Neuronal stem cell (in vitro differentiated cells): ENCODE measurements at regions not wholly inside any gene's neighbourhood (a gene's known extent, or its start where the extent isn't known, plus 50 kb on each side); places are given as distances from the start of the nearest gene placed in this dataset.

Experiments used
- DNase-seq: peaks from one replicate; pipeline ENCODE4 v3.0.0-alpha.2; 2013; ENCODE audit warnings: low spot score
- H2AFZ ChIP-seq: one replicate; pipeline ENCODE4 v1.6.1; 2013; ENCODE audit warnings: mild to moderate bottlenecking, low read length, inconsistent platforms
- H2AK5ac ChIP-seq: 2 replicates; pipeline ENCODE4 v1.6.1; 2013; ENCODE audit warnings: low read depth, mild to moderate bottlenecking, inconsistent platforms, low read length, moderate library complexity, mixed read lengths
- H2BK120ac ChIP-seq: 2 replicates; pipeline ENCODE4 v1.6.1; 2013; ENCODE audit warnings: low read depth, mild to moderate bottlenecking, inconsistent platforms, low read length, moderate library complexity, mixed read lengths
- H2BK12ac ChIP-seq: one replicate; pipeline ENCODE4 v1.6.1; 2013; ENCODE audit warnings: low read length, inconsistent platforms
- H2BK15ac ChIP-seq: 2 replicates; pipeline ENCODE4 v1.6.1; 2013; ENCODE audit warnings: mild to moderate bottlenecking, low read length, inconsistent platforms, mixed read lengths
- H2BK5ac ChIP-seq: one replicate; pipeline ENCODE4 v1.6.1; 2013; ENCODE audit warnings: inconsistent platforms, mild to moderate bottlenecking, low read length, moderate library complexity
- H3K14ac ChIP-seq: one replicate; pipeline ENCODE4 v1.6.1; 2013; ENCODE audit warnings: low read length, inconsistent platforms
- H3K18ac ChIP-seq: 2 replicates; pipeline ENCODE4 v1.6.1; 2013; ENCODE audit warnings: low read length, inconsistent platforms
- H3K23ac ChIP-seq: 2 replicates; pipeline ENCODE4 v1.6.1; 2013; ENCODE audit warnings: low read depth, mild to moderate bottlenecking, mixed read lengths, low read length, inconsistent platforms; ENCODE audit not compliant: poor library complexity
- H3K27ac ChIP-seq: replicated peaks from 3 replicates; pipeline ENCODE4 v1.5.1; 2013; ENCODE audit warnings: low read length, inconsistent platforms
- H3K27me3 ChIP-seq, 3 experiments: 2 replicates each; pipeline ENCODE4 v1.6.1; 2013; ENCODE audit warnings: low read length in 3 of 3, mild to moderate bottlenecking in 2 of 3, inconsistent platforms in 1 of 3, low read depth in 1 of 3, mixed read lengths in 1 of 3, moderate library complexity in 1 of 3; ENCODE audit not compliant: control insufficient read depth in 3 of 3, insufficient read depth in 3 of 3
- H3K36me3 ChIP-seq, 2 donors: replicated peaks in 1 of 2; 2 replicates each; pipeline ENCODE4 v1.6.1; 2013; ENCODE audit warnings: low read length in 2 of 2; ENCODE audit not compliant: control insufficient read depth in 2 of 2, insufficient read depth in 2 of 2
- H3K4ac ChIP-seq: 2 replicates; pipeline ENCODE4 v1.6.1; 2013; ENCODE audit warnings: inconsistent platforms, mild to moderate bottlenecking, low read length, moderate library complexity
- H3K4me1 ChIP-seq, 2 donors: 1 replicate in 1 of 2; 2 replicates in 1 of 2; pipeline ENCODE4 v1.6.1; 2013; ENCODE audit warnings: low read length in 2 of 2, low read depth in 1 of 2; ENCODE audit not compliant: control insufficient read depth in 2 of 2, insufficient read depth in 1 of 2
- H3K4me2 ChIP-seq: one replicate; pipeline ENCODE4 v1.6.1; 2013; ENCODE audit warnings: mild to moderate bottlenecking, low read length, inconsistent platforms; ENCODE audit not compliant: insufficient read depth, poor library complexity, severe bottlenecking
- H3K4me3 ChIP-seq, 2 donors: 2 replicates each; pipeline ENCODE4 v1.5.1; 2013; ENCODE audit warnings: low read length in 2 of 2, mild to moderate bottlenecking in 2 of 2, inconsistent platforms in 1 of 2, moderate library complexity in 1 of 2
- H3K79me1 ChIP-seq: one replicate; pipeline ENCODE4 v1.6.1; 2013; ENCODE audit warnings: low read depth, mild to moderate bottlenecking, inconsistent platforms, low read length, moderate library complexity
- H3K9ac ChIP-seq: one replicate; pipeline ENCODE4 v1.6.1; 2013; ENCODE audit warnings: mild to moderate bottlenecking, low read depth, low read length, inconsistent platforms; ENCODE audit not compliant: poor library complexity
- H3K9me3 ChIP-seq, 2 donors: replicated peaks in 1 of 2; 2 replicates each; pipeline versions ENCODE3 to v1.6.1; 2013; ENCODE audit warnings: low read length in 2 of 2, mild to moderate bottlenecking in 2 of 2, inconsistent platforms in 1 of 2, low read depth in 1 of 2, mixed read lengths in 1 of 2, moderate library complexity in 1 of 2; ENCODE audit not compliant: control insufficient read depth in 2 of 2, insufficient read depth in 1 of 2
- H4K8ac ChIP-seq: one replicate; pipeline ENCODE4 v1.6.1; 2013; ENCODE audit warnings: low read depth, mild to moderate bottlenecking, inconsistent platforms, low read length, moderate library complexity
- H4K91ac ChIP-seq: one replicate; pipeline ENCODE4 v1.6.1; 2013; ENCODE audit warnings: low read length, low read depth, mild to moderate bottlenecking, inconsistent platforms; ENCODE audit not compliant: poor library complexity
- WGBS, 2 donors: extraction: QIAGEN DNeasy Blood & Tissue Kit; methylation state at CpG; one replicate each; pipeline ENCODE4 v1.1.7; 2013; ENCODE audit warnings: missing lambda C conversion rate in 2 of 2, mixed read lengths in 1 of 2; ENCODE audit not compliant: insufficient read length in 2 of 2, insufficient replicate concordance in 1 of 2; ENCODE audit errors: extremely low coverage in 2 of 2; 5-methylcytosine and 5-hydroxymethylcytosine counted together

DNA sequence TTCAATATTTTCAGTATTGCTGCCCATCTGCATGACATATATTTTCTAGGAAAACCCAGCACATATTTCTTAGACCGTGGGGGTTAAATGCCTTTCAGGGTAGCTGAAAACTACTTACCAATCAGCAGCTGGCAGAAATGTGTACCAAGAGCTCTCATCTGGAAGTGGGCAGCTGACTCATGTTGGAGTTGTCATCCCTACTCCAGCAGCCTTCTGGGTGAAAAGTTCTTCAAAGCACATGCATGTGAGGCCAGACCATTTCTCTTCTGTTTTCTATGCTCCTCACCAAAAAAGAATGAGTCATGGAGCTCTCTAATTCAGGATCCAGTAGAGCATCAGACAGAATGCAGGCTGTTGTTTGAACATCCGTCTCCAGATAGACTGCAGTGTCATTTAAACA lies 135.5 kb downstream of the PAX1 start:
- Histone ChIP-seq H3K4me2 (no peak overlapping the region), H3K4me3 (no peak overlapping the region), H3K14ac (no peak overlapping the region), H2BK12ac (no peak overlapping the region), H2BK120ac (no peak overlapping the region), H3K23ac (no peak overlapping the region), H4K91ac (no peak overlapping the region), H3K9ac (no peak overlapping the region), H3K27ac (no peak overlapping the region), H2AK5ac (no peak overlapping the region), H3K27me3 (no peaks in the 10 kb centered on the region), H3K36me3 (no peaks in the 10 kb centered on the region), H3K4ac (no peak overlapping the region), H3K79me1 (no peaks in the 10 kb centered on the region), H3K9me3 (no peaks in the 10 kb centered on the region), H2BK5ac (no peak overlapping the region), H2AFZ (no peak overlapping the region), H4K8ac (no peak overlapping the region), H3K18ac (no peak overlapping the region), H2BK15ac (no peak overlapping the region), H3K4me1 (no peaks in the 10 kb centered on the region)
- no CpG with 5 or more reads among the region's 2 CpGs for WGBS, 2 donors
- DNase-seq, result no peak

DNA sequence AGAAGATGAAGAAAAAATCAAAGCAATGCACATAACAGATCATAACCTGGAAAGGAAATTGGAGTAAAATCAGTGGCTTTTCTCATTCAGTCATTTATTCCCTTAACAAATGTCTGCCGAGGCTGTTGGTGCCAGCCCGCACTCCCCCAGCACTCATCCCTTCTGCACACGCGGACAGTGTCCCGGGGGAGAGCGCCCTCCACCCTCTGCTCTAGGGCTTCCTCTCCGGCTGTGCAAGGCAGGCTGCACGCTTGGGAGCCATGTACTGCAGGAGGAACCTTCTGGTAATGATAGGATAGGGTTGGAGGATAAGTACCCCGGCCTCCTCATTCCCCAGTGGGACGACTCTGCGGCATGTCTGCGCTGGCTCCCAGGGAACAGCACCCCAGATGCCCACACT lies 134.5 kb downstream of the PAX1 start:
- no CpG with 5 or more reads among the region's 12 CpGs for WGBS, 2 donors

DNA sequence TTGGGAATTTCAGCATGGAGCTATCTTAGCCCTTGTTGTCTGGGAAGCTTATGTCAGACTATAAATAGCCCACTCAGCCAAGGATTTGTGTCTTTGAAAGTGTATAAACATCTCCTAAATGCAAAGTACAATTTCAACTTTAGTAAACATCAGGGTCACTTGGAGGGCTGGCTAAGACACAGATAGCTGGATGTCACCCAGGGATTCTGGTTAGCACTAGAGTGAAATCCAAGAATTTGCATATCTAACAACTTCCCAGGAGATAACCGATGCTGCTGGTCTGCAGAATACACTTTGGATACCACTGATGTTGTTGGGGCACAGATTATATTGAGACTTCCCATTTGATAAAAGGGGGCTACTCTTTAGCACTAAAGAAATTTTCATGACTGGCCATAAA lies 130.9 kb downstream of the PAX1 start:
- no peak overlapping the region for H4K8ac ChIP-seq

More for the DNA sequence above, 134.5 kb downstream of the PAX1 start:
- Histone ChIP-seq H3K4me1 (no peaks in the 10 kb centered on the region), H2AK5ac (no peak overlapping the region), H2AFZ (no peak overlapping the region), H3K27me3 (no peaks in the 10 kb centered on the region), H2BK120ac (no peak overlapping the region), H3K4me3 (no peak overlapping the region), H2BK15ac (no peak overlapping the region), H3K4ac (no peak overlapping the region), H3K4me2 (no peak overlapping the region), H3K36me3 (no peaks in the 10 kb centered on the region), H3K27ac (no peak overlapping the region), H3K9me3 (no peaks in the 10 kb centered on the region), H3K18ac (peak overlapping the region; percentile 62), H4K91ac (no peak overlapping the region), H2BK12ac (no peak overlapping the region), H3K9ac (no peak overlapping the region), H4K8ac (no peak overlapping the region), H3K79me1 (no peaks in the 10 kb centered on the region), H3K23ac (no peak overlapping the region), H2BK5ac (no peak overlapping the region), H3K14ac (no peak overlapping the region)
- no peak for DNase-seq

DNA sequence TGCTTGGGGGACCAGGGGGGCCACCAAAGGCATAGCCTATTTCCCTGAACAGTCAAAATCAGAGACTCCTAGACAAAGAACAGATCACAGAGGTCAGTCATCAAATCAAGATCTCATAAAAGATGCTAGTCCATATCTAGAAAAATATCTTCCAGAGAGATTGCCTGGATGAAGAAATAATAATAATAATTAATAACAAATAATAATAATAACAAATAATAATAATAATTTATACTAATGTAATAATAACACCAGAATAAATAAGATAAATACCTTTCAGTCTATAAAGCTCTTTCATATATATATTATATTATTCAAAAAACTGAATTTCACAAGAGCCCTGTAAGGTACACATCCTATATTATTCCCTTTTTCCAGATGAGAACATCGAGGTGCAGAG lies 129.6 kb downstream of the PAX1 start:
- H3K9ac ChIP-seq, result no peak overlapping the region
- no peak overlapping the region for H2AFZ ChIP-seq
- H3K27me3 ChIP-seq, result no peaks in the 10 kb centered on the region
- WGBS, 2 donors, result no CpG with 5 or more reads among the region's 1 CpG
- no peaks in the 10 kb centered on the region for H3K4me1 ChIP-seq
- H3K18ac ChIP-seq, result no peak overlapping the region
- H2BK15ac ChIP-seq, result no peak overlapping the region
- no peak overlapping the region for H2BK12ac ChIP-seq
- no peak overlapping the region for H2AK5ac ChIP-seq
- H3K4me2 ChIP-seq, result no peak overlapping the region
- H3K14ac ChIP-seq, result no peak overlapping the region
- no peaks in the 10 kb centered on the region for H3K79me1 ChIP-seq
- no peak overlapping the region for H4K91ac ChIP-seq
- H3K23ac ChIP-seq, result no peak overlapping the region
- H3K9me3 ChIP-seq, result no peaks in the 10 kb centered on the region
- H4K8ac ChIP-seq, result no peak overlapping the region
- DNase-seq, result no peak
- no peak overlapping the region for H2BK5ac ChIP-seq
- H3K36me3 ChIP-seq, result no peaks in the 10 kb centered on the region
- H3K4me3 ChIP-seq, result no peak overlapping the region
- H3K27ac ChIP-seq, result no peak overlapping the region
- no peak overlapping the region for H2BK120ac ChIP-seq
- no peak overlapping the region for H3K4ac ChIP-seq

More for the DNA sequence above, 130.9 kb downstream of the PAX1 start:
- Histone ChIP-seq H3K27ac (no peak overlapping the region), H3K9ac (no peak overlapping the region), H3K4me2 (no peak overlapping the region), H3K4me3 (no peak overlapping the region), H2BK15ac (no peak overlapping the region), H2BK5ac (no peak overlapping the region), H3K23ac (no peak overlapping the region), H3K27me3 (no peaks in the 10 kb centered on the region), H3K9me3 (no peaks in the 10 kb centered on the region), H3K79me1 (no peaks in the 10 kb centered on the region), H2AK5ac (no peak overlapping the region), H2BK120ac (no peak overlapping the region), H3K36me3 (no peaks in the 10 kb centered on the region), H3K4ac (no peak overlapping the region), H4K91ac (no peak overlapping the region), H3K14ac (no peak overlapping the region), H3K4me1 (no peaks in the 10 kb centered on the region), H3K18ac (no peak overlapping the region), H2BK12ac (no peak overlapping the region), H2AFZ (no peak overlapping the region)
- no CpG with 5 or more reads among the region's 1 CpG for WGBS, 2 donors
- no peak for DNase-seq
